ENCODE measurements at regions not wholly inside any gene's neighbourhood (a gene's known extent, or its start where the extent isn't known, plus 50 kb on each side); places are given as distances from the start of the nearest gene placed in this dataset.
"Not testable (repeated sequence)": the region's sequence is repeated elsewhere in the genome, so short reads cannot be mapped to it uniquely, and the experiment has no call there.

DNA sequence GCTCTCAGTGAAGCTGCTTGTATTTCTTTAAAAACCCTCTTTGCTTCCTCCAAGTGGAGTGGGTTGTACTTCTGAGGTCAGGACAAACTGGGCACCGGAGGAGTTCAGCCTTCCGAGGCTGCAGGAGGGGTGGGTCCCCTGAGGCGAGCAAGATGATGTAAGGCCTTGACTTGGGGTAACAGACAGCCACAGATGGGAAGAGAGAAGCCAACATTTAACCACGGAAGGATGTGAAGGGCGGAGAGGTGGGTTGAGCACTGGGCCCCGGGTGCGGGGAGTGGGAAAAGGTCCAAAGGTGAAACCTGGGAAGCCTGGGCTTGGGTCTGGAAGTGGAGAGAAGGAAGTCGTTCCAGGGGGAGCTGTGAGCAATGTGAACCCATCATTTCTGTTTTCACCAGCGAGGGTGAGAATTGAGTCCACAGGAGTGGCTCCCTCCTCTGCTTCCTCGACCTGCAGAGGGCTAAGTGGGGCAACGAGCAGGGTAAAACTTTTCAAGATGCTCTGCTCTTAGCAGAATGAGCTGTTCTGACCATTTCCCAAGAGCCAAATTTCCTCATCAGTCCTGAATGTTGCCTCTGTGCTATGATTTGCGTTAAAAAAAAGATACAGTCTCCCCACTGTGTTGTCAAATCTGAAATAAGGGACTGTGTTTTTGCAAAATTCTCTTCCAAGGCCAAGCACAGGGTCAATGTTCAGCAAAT is 137.7 kb upstream of the CRHR1 start:
- no peak for DNase-seq

DNA sequence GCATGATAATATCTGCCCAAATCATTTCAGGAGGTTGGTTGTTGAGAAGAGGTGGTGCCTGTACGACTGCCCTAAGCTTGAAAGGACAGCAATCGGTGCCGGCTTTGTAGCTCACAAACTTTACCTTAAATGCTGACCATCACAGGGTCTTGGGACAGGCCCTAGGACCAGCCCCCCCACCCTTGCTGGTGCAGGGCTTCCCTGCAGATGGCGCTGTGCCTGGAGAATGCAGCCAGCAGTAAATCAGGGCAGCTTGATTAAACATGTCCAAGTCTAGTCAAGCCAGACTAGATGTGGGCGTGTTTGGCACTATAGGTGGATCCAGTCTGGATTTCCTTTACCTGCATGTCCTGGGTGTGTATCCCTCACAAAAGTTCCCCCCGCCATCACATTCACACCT is 135.5 kb upstream of the CRHR1 start:
- no peak for DNase-seq

DNA sequence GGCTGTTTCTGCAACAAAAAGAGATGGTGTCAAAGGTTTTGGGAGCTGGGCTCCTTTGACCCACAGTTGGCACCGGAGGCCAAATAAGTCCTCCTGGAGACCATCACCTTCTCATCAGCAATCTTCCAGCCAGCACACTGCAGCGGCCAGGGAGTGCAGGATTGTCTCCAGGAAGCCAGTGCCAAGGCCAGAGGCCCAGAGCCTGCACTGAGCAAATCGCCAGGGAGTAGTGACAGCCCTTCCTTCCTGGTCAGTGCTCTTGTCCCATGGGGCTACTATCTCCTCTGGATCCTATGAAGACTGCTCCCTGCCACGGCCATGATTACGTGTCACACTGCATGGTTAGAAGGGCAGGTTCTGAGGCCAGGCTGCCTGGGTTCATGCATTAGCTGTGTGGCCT is 134.3 kb upstream of the CRHR1 start:
- DNase-seq, result no peak

DNA sequence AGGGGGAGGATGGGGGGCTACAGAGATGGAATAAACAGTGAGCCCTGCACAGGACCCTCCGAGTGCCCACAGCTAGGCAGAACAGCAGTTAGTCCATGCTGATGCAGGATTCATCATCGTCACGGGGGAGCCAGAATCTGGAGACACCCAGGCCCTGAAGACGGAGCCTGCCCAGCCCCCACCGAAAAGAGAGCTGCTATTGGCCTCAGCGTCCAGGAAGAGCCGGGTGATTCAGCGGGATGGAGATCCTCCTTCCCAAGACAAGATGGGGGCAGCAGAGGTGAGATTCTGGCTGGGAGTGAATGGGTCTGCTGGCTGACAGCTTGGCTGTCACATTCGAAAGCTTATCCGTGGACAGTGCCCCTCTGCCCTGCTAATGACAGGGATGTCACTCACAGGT is 133.6 kb upstream of the CRHR1 start:
- no peak for DNase-seq

DNA sequence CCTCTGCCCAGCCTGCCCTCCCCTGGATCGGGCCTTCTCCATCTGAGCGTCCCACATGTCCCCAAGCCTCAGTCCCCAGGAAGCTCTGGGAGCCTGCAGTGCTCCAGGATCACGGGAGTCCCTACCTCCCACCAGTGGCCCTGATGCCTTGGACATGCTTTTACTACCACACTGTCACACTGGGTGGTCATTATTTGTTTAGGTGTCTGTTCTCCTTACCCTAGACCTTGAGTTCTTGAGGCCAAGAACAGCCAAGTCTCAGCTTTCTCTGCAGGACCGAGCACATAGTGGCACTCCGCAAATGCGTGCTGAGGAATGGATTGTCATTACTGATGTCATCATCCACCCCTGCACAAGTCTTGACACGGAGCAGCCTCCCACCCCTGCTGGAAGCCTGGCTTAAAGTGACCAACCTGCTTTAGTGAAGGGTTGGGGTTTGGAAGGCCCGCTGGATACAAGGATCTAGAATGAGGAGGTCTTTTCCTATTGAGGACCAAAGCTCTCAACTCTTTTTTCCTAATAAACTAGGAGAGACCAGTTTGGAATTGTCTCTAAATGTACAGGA is 132.9 kb upstream of the CRHR1 start:
- DNase-seq, result no peak

DNA sequence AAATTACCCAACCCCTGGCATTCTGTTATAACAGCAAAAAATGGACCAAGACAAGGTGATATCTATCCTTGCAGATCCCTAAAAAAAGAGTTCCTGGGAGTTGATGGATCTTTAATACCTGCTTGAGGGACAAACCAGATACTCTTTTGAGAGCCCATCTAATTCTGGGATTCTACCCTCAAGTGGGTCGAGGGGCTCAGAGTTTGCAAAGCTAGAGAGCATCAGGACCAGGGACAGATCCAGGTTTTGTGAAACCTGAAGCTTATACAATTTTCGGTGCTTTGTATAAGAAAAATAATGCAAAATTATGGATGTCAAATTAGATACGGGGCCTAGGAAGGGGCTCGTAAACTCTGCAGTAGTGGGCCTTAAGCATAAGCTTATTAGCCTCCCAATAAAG is 130.5 kb upstream of the CRHR1 start:
- DNase-seq, result no peak

DNA sequence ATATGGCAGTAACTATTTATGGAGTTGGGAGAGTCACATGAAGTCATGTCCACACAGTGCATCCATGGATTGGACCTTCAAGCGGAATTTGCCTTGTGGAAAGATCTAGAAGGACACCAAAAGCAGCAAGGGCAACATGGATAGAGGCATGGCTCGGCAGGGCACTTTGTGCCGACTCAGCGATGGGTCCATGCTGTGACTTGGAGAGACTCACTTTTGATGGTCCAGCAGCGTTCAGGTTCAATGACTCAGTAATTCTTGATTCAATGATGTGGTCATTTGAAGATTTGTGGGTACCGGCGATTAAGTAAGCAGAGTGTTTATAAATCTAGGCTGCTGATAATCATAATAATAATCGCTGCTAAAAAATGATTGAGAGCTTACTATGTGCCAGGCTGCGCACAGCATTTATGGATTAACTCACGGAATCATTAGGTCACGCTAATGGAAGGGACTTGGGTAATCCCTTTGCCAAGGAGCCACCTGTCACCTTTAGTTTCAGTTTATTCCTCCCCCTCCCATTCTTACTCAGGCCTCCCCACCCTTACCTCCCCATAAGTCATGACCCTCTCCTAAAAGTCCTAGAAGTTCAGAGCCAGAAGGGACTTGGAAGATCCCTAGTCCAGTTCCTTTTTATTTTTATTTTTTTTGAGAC is 127.5 kb upstream of the CRHR1 start:
- DNase-seq, result no peak

DNA sequence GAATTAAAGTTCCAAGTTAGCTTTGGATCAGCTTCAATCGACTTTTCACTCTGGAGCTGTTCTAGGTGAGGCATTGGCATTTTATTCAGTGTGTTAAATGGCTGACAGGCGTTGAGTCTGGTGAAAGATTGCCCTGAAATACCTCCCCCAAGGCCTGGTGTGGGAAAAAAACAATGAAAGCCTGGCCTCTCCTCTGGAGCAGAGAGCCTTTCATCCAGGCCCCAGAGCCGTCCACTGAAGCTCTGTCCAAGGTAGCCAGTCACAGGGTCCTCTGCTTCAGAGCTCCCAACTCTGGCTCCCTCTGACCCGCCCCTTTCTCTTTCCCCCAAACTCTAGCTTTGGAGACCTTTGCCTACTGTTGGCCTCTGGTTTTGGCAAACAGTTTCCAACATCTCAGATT is 123.6 kb upstream of the CRHR1 start:
- DNase-seq, result no peak

DNA sequence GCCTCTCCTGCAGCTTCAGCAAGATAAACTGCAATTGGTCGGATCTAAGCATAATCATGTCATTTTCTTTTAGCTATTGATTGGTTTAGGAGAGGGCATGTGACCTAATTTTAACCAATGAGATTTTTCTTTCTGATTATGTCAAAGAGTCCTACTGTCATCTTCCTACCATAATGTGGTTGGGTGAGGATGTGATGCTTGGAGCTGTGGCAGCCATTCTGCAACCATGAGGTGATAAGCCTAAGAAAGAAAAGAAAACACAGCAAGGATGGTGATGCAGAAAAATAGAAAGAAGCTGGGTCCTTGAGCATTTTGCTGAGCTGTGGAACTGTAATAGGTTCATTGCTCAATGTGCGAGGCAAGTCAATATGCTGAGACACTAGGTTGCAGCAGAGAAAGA is 121.7 kb upstream of the CRHR1 start:
- DNase-seq, result no peak

DNA sequence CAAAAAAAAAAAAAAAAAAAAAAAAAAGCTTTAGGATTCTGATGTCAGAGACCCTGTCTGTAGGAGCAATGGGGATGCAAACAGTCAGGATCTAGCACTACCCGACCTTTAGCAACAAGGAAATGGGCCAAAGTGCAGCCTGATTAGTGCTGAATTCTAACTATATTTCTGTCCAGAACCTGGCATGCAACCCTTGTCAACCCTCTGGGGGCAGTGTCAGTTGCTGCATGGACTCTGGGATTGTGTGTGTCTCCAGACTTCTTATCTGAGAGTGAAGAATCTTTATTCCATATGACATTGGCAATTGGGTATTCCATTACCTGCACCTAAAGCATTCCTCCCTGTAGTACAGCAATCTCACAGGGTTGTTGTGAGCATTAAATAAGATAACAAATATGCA is 120.3 kb upstream of the CRHR1 start:
- no peak for DNase-seq

DNA sequence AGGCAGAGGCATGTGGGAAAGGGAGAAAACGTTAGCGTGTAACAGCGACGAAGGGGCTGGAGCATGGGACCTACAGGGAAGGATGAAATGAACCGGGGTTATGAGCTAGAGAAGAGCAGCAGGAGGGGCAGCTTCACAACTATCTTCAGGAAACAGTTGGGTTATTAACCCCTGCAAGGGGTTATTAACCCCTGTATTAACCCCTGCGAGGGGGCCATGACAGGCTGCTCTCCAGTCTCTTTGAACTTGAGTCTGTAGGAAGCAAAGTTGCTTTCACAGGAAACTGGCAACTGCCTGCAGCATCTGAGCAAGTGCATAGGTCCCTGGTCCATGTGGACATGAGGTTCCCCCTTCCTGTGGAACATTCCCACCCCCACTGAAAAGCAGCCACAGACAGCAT is 119.2 kb upstream of the CRHR1 start:
- no peak for DNase-seq

DNA sequence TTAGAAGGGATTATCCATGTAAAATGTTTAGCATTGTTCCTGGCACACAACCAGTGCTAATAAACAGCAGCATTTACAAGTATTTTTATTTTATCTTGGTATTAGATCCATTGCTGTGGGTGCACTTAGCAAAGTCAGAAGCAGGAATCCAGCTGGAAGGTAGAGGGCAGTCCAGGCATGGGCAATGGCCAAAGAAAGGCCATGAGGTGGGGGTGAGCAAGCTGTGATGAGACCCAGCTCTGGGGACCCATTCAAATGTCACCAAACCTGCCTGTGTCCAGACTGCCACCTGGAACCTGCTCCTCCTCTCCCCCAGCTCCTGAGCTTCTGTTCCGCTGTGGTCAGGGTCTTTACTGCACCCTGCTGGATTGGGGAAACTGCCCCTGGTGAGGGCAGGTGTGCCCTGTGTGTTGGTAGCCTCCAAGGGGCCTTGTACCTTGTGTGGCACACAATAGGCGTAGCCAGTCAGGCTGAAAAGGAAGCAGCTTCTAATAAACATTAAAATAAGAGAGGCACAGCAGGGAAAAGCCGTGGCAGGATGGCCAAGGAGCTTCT is 118.0 kb upstream of the CRHR1 start:
- no peak for DNase-seq

DNA sequence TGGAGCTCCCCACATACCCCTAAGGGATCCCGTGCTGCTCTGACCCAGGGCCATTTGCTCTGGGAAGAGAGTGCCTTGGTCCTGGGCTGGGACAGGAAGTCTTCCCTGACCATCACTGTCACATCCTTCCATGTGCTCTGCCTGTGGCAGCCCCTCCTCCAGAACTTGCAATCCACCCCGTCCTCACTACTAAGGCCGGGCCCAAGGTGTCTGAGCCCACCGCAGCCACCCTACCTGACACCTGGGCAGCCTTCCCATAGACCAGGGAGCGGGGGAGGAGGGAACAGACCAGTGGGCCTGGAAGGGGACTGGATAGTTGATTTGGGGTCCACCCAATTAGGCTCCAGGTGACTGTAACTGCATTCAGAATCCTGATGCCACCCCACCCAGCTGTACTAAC is 117.5 kb upstream of the CRHR1 start:
- no peak for DNase-seq

DNA sequence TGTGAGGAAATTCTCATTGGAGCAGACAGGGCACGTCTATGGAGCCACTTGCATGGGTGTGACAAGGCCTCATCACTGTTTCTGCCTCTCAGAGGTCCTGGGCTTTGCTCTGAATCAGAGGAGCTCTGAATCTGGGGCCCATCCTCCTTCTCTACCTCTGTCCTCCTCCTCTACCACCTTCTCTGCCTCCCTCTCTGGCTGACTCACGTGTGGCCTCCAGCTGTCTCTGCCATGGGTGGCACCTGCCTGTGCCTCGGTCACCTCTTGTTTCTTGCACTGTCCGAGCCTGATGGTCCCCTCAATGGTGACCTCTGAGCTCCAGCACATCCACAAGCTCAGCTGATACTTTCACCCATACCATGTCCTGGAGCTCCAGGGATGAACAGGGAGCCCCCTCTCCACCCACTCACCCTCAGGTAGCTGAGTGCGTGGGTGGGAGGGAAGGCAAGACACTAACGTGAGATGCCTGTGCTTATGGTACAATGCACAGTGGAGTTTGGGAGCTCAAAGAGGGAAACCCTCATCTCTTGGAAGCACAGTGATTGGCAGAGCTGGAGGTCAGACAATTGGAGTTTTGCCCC is 116.4 kb upstream of the CRHR1 start:
- DNase-seq, result peak in 5 of 58 donors; percentile 4 to 54 (median 26)

DNA sequence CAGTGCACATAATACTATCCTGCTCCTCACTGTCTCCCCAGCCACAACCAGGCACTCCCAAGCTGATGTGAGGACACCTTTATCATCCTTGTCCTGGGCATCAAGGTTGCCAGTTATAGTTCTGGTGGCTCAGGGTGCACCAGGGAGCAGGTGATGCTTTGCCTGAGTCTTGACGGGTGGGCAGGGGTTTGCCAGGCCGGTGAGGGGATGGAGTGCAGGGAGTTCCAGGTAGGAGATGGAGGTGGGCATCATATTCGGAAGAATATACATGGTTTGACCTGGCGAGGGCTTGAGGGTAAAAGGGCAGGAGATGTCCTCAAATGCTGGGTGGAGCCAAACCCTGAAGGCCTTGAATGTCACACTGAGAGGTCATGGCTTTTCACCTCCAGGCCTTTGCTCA is 115.8 kb upstream of the CRHR1 start:
- DNase-seq, result no peak

DNA sequence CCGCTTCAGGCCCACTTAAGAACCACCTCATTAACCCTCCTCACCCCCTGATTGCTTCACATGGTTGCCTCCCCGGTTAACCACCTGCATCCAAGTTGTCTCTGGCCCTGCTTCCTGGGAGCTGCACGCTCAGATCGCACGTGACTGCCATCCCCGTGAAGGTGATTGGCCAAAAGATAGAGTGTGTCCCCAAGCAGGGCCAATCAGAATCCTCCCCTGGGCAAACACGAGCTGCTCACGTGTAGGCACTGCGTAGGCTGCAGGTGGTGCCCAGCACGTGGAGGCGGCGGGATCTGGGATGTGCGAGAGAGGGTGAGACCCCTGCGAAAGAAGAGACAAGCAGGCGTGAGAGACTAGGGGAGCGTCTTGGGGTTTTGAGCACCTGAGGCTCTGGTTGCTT is 111.8 kb upstream of the CRHR1 start:
- DNase-seq, result no peak

DNA sequence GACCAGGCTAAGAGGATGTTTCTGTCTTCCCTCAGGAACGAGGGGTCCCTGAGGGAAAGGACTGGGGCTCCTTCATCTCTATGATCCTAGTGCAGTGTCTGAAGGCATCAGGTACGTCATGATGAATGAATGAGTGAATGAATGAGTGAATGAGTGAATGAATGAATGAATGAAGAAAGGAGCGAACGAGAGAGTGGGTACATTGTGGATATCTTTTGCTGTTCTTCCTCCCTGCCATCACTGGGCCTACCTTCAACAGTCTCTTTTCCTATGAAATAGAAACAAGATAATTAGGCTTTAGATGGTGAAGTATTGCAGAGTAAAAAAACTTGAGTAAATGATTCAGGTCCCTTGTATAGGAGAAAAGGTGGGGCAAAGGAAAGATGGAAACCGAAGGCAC is 111.3 kb upstream of the CRHR1 start:
- DNase-seq, result no peak

DNA sequence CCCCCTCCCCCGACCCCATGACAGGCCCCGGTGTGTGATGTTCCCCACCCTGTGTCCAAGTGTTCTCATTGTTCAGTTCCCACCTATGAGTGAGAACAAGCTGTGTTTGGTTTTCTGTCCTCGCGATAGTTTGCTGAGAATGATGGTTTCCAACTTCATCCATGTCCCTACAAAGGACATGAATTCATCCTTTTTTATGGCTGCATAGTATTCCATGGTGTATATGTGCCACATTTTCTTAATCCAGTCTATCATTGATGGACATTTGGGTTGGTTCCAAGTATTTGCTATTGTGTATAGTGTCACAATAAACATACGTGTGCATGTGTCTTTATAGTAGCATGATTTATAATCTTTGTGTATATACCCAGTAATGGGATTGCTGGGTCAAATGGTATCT is 110.4 kb upstream of the CRHR1 start:
- DNase-seq, result not testable (repeated sequence)

DNA sequence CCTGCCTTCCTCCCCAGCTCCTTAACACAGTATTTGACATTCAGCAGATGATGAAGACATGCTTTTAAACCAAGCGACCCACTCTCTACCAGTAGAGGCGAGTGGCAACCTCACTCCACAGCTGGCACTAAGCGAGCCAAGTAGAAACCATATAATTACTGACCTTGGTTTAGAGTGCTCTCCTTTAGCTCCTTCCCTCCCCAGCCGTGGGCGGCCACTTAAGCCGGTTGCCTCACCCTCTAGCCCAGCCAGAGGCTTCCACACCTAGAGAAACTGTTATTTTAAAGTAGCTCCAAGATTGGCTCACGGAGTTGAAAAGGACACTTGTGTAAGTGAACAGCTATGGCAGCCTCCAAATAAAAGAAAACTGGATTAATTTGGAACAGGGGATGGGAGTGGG is 109.1 kb upstream of the CRHR1 start:
- no peak for DNase-seq

DNA sequence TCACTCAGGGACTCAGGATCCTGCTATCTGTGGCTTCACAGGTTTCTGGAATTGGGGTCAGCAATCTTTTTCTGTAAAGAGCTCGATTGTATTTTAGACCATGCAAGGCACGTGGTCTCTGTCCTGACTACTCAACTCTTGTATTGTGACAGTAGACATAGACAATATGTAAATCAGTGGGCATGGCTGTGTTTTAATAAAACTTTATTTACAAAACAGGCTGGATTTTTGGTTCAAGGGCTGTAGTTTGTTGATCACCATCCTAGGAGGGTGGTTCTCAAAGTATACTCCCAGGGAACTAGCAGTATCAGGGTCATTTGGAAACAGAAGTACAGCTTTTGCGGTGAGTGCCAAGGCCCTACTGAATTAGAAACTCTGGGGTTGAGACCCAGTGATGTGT is 108.2 kb upstream of the CRHR1 start:
- DNase-seq, result no peak

DNA sequence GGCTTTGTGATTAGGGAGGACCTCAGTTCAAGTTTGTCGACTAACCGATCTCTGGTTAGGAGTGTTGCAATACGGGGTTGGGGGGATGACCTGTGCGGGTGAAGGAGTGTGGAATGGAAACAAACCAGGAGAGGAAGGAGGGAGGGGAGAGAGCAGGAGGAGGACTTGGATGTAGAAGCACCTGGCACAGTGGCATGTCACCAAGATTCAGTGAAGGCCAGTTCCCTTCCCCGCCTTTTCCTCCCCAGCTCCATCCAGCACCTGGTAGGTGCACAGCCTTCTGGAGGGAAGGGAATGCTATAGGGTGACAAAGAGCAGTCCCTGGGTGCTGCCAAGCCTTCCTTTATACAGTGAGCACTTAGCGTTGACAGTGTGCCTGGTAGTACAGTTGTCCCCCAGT is 107.4 kb upstream of the CRHR1 start:
- DNase-seq, result no peak

DNA sequence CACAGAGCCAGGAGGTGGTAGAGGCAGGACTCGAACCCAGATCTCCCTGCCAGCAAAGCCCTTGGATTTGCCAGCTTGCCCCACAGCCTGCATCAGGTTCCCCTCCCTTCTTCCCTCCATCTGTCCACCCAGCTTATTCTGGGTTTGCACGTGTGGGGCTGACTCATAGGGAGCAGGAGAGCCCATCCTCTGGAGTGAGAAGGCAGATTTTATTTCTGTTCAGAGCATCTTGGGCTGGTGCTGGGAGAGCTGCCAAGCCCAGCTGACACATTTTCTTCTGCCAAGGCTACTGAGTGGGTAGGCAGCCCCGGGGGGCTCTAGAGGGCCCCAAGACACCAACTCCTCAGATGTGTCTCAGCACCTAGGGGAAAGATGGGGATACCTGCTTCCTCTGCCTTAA is 106.3 kb upstream of the CRHR1 start:
- DNase-seq, result peak in 44 of 58 donors; percentile 2 to 78 (median 30)

DNA sequence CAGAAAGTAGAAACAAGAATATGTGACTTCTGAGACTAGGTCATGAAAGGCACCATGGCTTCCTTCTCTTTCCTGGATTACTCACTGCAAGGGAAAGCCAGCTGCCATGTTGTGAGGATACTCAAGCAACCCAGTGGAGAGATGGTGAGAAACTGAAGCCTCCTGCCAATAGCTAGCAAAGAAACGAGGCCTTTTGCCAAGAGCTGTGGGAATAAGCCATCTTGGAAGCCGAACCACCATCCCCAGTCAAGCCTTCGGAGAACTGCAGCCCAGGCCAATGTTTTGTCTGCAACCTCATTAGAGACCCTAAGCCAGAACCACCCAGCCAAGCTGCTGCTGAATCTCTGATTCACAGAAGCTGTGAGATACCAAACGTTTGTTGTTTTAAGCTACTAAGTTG is 104.7 kb upstream of the CRHR1 start:
- DNase-seq, result no peak
